ENCODE measurements at regions not wholly inside any gene's neighbourhood (a gene's known extent, or its start where the extent isn't known, plus 50 kb on each side); places are given as distances from the start of the nearest gene placed in this dataset.
"Not testable (repeated sequence)": the region's sequence is repeated elsewhere in the genome, so short reads cannot be mapped to it uniquely, and the experiment has no call there.

- Mint-ChIP-seq H3K27ac (no peak overlapping the region), H3K4me1 (no peaks in the 10 kb centered on the region), H3K9me3 (ENCODE audit: low read depth) (no peaks in the 10 kb centered on the region), H3K4me3 (no peak overlapping the region), H3K27me3 (no peaks in the 10 kb centered on the region), H3K36me3 (no peaks in the 10 kb centered on the region)
- CTCF ChIA-PET: no interaction called here
- no peak for DNase-seq
- ATAC-seq: no peak
These were observed 697.0 kb upstream of the HS6ST1 start for GRCh38 chr2:129015397-129016285.

GRCh38 chr2:129016972-129017371 is 698.3 kb upstream of the HS6ST1 start:
- Mint-ChIP-seq H3K27me3 (no peaks in the 10 kb centered on the region), H3K36me3 (no peaks in the 10 kb centered on the region), H3K4me1 (no peaks in the 10 kb centered on the region), H3K27ac (no peak overlapping the region), H3K9me3 (ENCODE audit: low read depth) (no peaks in the 10 kb centered on the region), H3K4me3 (no peak overlapping the region)
- no peak for ATAC-seq
- no peak for DNase-seq
- CTCF ChIA-PET: no interaction called here

- Mint-ChIP-seq H3K4me1 (no peaks in the 10 kb centered on the region), H3K9me3 (ENCODE audit: low read depth) (no peaks in the 10 kb centered on the region), H3K27me3 (no peaks in the 10 kb centered on the region), H3K36me3 (no peaks in the 10 kb centered on the region), H3K27ac (no peak overlapping the region), H3K4me3 (no peak overlapping the region)
- DNase-seq (no peak), ATAC-seq (no peak)
- CTCF ChIA-PET: no interaction called here
These were observed 706.1 kb upstream of the HS6ST1 start for GRCh38 chr2:129024796-129025195.

- Mint-ChIP-seq H3K9me3 (ENCODE audit: low read depth) (peaks cover 2% of the 10 kb centered on the region), H3K4me3 (no peak overlapping the region), H3K4me1 (no peaks in the 10 kb centered on the region), H3K27me3 (no peaks in the 10 kb centered on the region), H3K36me3 (no peaks in the 10 kb centered on the region), H3K27ac (no peak overlapping the region)
- ATAC-seq (no peak), DNase-seq (no peak)
- CTCF ChIA-PET: interaction anchor here (1.1 kb wide), 1 partner anchor 142 kb away, joined by 3 read pairs; no protein-coding TSS in a partner anchor
These were observed 717.3 kb upstream of the HS6ST1 start for GRCh38 chr2:129035992-129036391.

- DNase-seq; H3K9me3 Mint-ChIP-seq (ENCODE audit: low read depth); H3K4me3 Mint-ChIP-seq; H3K36me3 Mint-ChIP-seq; H3K4me1 Mint-ChIP-seq; CTCF ChIA-PET; H3K27me3 Mint-ChIP-seq; H3K27ac Mint-ChIP-seq; ATAC-seq: not testable (repeated sequence)
These were observed 725.0 kb upstream of the HS6ST1 start for GRCh38 chr2:129043677-129044076.

GRCh38 chr2:129046475-129046874 is 727.8 kb upstream of the HS6ST1 start:
- CTCF ChIA-PET; H3K4me1 Mint-ChIP-seq; H3K9me3 Mint-ChIP-seq (ENCODE audit: low read depth); H3K4me3 Mint-ChIP-seq; DNase-seq; H3K27ac Mint-ChIP-seq; ATAC-seq; H3K27me3 Mint-ChIP-seq; H3K36me3 Mint-ChIP-seq: not testable (repeated sequence)

- Mint-ChIP-seq H3K4me1 (no peaks in the 10 kb centered on the region), H3K27ac (no peak overlapping the region), H3K4me3 (no peak overlapping the region), H3K9me3 (ENCODE audit: low read depth) (no peaks in the 10 kb centered on the region), H3K27me3 (no peaks in the 10 kb centered on the region), H3K36me3 (no peaks in the 10 kb centered on the region)
- ATAC-seq: no peak
- DNase-seq: no peak
- CTCF ChIA-PET: no interaction called here
These were observed 731.4 kb upstream of the HS6ST1 start for GRCh38 chr2:129050101-129050500.

- Mint-ChIP-seq H3K27me3 (no peaks in the 10 kb centered on the region), H3K27ac (no peak overlapping the region), H3K9me3 (ENCODE audit: low read depth) (no peaks in the 10 kb centered on the region), H3K4me1 (no peaks in the 10 kb centered on the region), H3K36me3 (no peaks in the 10 kb centered on the region), H3K4me3 (no peak overlapping the region)
- ATAC-seq (no peak), DNase-seq (no peak)
- CTCF ChIA-PET: no interaction called here
These were observed 736.6 kb upstream of the HS6ST1 start for GRCh38 chr2:129055242-129055641.

- Mint-ChIP-seq H3K4me3 (no peak overlapping the region), H3K36me3 (no peaks in the 10 kb centered on the region), H3K9me3 (ENCODE audit: low read depth) (no peaks in the 10 kb centered on the region), H3K27ac (no peak overlapping the region), H3K27me3 (no peaks in the 10 kb centered on the region), H3K4me1 (no peaks in the 10 kb centered on the region)
- no peak for ATAC-seq
- CTCF ChIA-PET: no interaction called here
- DNase-seq: no peak
These were observed 737.2 kb upstream of the HS6ST1 start for GRCh38 chr2:129055824-129056223.

GRCh38 chr2:129056309-129056958 is 737.8 kb upstream of the HS6ST1 start:
- no peak overlapping the region for H3K4me3 Mint-ChIP-seq
- H3K27ac Mint-ChIP-seq: no peak overlapping the region
- H3K36me3 Mint-ChIP-seq: no peaks in the 10 kb centered on the region
- H3K9me3 Mint-ChIP-seq (ENCODE audit: low read depth): no peaks in the 10 kb centered on the region
- CTCF ChIA-PET: no interaction called here
- ATAC-seq (no peak), DNase-seq (no peak)
- H3K4me1 Mint-ChIP-seq: no peaks in the 10 kb centered on the region
- H3K27me3 Mint-ChIP-seq: no peaks in the 10 kb centered on the region

GRCh38 chr2:129056959-129057317 is 738.3 kb upstream of the HS6ST1 start:
- no peaks in the 10 kb centered on the region for H3K27me3 Mint-ChIP-seq

GRCh38 chr2:129058981-129059380 is 740.3 kb upstream of the HS6ST1 start:
- CTCF ChIA-PET: no interaction called here

More at GRCh38 chr2:129056959-129057317, 738.3 kb upstream of the HS6ST1 start:
- DNase-seq (no peak), ATAC-seq (no peak)
- no peaks in the 10 kb centered on the region for H3K36me3 Mint-ChIP-seq
- CTCF ChIA-PET: no interaction called here
- no peaks in the 10 kb centered on the region for H3K4me1 Mint-ChIP-seq
- H3K9me3 Mint-ChIP-seq (ENCODE audit: low read depth): no peaks in the 10 kb centered on the region
- no peak overlapping the region for H3K27ac Mint-ChIP-seq
- H3K4me3 Mint-ChIP-seq: no peak overlapping the region

GRCh38 chr2:129059476-129059875 is 740.8 kb upstream of the HS6ST1 start:
- Mint-ChIP-seq H3K4me1 (no peaks in the 10 kb centered on the region), H3K9me3 (ENCODE audit: low read depth) (no peaks in the 10 kb centered on the region), H3K36me3 (no peaks in the 10 kb centered on the region), H3K4me3 (no peak overlapping the region), H3K27ac (no peak overlapping the region), H3K27me3 (no peaks in the 10 kb centered on the region)
- DNase-seq: no peak
- ATAC-seq: no peak
- CTCF ChIA-PET: no interaction called here

More at GRCh38 chr2:129058981-129059380, 740.3 kb upstream of the HS6ST1 start:
- ATAC-seq: no peak
- H3K27ac Mint-ChIP-seq: no peak overlapping the region
- no peaks in the 10 kb centered on the region for H3K4me1 Mint-ChIP-seq
- no peaks in the 10 kb centered on the region for H3K36me3 Mint-ChIP-seq
- no peak overlapping the region for H3K4me3 Mint-ChIP-seq
- no peaks in the 10 kb centered on the region for H3K9me3 Mint-ChIP-seq (ENCODE audit: low read depth)
- DNase-seq: no peak
- H3K27me3 Mint-ChIP-seq: no peaks in the 10 kb centered on the region

GRCh38 chr2:129061069-129061768 is 742.6 kb upstream of the HS6ST1 start:
- Mint-ChIP-seq H3K36me3 (no peaks in the 10 kb centered on the region), H3K9me3 (ENCODE audit: low read depth) (no peaks in the 10 kb centered on the region), H3K27me3 (no peaks in the 10 kb centered on the region), H3K4me3 (no peak overlapping the region), H3K27ac (no peak overlapping the region), H3K4me1 (no peaks in the 10 kb centered on the region)
- CTCF ChIA-PET: no interaction called here
- DNase-seq (no peak), ATAC-seq (no peak)

Measured in activated CD8-positive, alpha-beta memory T cell treated with anti-CD3 and anti-CD28 coated beads, Interleukin-2, amount 10 ng/mL, durations not matched to agents 7 days and 5 days (primary cell).